ENCODE measurements at regions not wholly inside any gene's neighbourhood (a gene's known extent, or its start where the extent isn't known, plus 50 kb on each side); places are given as distances from the start of the nearest gene placed in this dataset.

DNA sequence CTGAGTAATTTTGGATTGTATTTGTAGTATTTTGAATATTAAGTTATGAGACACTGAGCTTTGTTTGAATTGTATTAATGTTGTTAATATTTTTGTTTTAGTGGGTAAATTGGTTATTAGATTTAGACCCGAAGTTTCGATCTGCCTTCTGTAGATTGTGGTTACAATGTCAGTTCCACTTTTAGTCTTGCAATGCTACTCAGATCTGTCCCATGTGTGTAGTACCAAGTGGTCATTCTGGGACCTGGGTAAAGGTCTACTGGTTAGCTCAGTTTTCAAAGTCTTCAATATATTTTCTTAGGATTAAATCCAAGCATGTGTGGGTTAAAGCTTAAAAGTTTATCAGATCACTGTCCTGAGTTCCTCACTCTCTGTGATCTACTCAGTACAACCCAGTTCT is 346.5 kb upstream of the PROX1 start:
- no peaks in the 10 kb centered on the region for H3K9me3 ChIP-seq (ENCODE audit: control insufficient read depth, low read depth, low read length)
- H3K9me1 ChIP-seq (ENCODE audit: control insufficient read depth, extremely low read depth, insufficient read depth, low read length), result no peaks in the 10 kb centered on the region
- no peak for DNase-seq (ENCODE audit: low read depth, low spot score)
- dilution Hi-C loops (cut with MboI; ENCODE audit: extremely low pct_ligation_motif_present, low sequenced_read_pairs), result no loop called here
- H3K4me2 ChIP-seq (ENCODE audit: control insufficient read depth, extremely low read depth, insufficient read depth, low read depth, low read length), result no peak overlapping the region
- H2AFZ ChIP-seq (ENCODE audit: control insufficient read depth, low read length), result no peak overlapping the region
- no peak for FAIRE-seq
- no peak overlapping the region for H3K27ac ChIP-seq (ENCODE audit: control insufficient read depth, insufficient read depth, low read length)
- TF ChIP-seq, protein P1, sequence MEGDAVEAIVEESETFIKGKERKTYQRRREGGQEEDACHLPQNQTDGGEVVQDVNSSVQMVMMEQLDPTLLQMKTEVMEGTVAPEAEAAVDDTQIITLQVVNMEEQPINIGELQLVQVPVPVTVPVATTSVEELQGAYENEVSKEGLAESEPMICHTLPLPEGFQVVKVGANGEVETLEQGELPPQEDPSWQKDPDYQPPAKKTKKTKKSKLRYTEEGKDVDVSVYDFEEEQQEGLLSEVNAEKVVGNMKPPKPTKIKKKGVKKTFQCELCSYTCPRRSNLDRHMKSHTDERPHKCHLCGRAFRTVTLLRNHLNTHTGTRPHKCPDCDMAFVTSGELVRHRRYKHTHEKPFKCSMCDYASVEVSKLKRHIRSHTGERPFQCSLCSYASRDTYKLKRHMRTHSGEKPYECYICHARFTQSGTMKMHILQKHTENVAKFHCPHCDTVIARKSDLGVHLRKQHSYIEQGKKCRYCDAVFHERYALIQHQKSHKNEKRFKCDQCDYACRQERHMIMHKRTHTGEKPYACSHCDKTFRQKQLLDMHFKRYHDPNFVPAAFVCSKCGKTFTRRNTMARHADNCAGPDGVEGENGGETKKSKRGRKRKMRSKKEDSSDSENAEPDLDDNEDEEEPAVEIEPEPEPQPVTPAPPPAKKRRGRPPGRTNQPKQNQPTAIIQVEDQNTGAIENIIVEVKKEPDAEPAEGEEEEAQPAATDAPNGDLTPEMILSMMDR (optimal IDR thresholded peaks at IDR 0.05 in 1 of 3, IDR thresholded peaks at IDR 0.05 in 1 of 3, conservative IDR thresholded peaks at IDR 0.05 in 1 of 3; ENCODE audit: extremely low read depth in 1 of 3, insufficient read depth in 2 of 3, low read length in 3 of 3), result no peak
- no peak for TF ChIP-seq EZH2 (IDR thresholded peaks at IDR 0.05; ENCODE audit: low read length)
- no peaks in the 10 kb centered on the region for H4K20me1 ChIP-seq (ENCODE audit: control insufficient read depth, extremely low read depth, insufficient read depth, low read length)
- H3K79me2 ChIP-seq (ENCODE audit: control insufficient read depth, insufficient read depth, low read length), result no peaks in the 10 kb centered on the region
- H3K36me3 ChIP-seq (ENCODE audit: control insufficient read depth in 2 of 2, extremely low read depth in 1 of 2, insufficient read depth in 2 of 2, low read length in 2 of 2), result no peaks in the 10 kb centered on the region
- H3K4me1 ChIP-seq (ENCODE audit: control insufficient read depth, extremely low read depth, insufficient read depth, low read length), result no peaks in the 10 kb centered on the region
- no peaks in the 10 kb centered on the region for H3K27me3 ChIP-seq (ENCODE audit: control insufficient read depth, extremely low read depth, insufficient read depth, low read length)
- no peak overlapping the region for H3K4me3 ChIP-seq (ENCODE audit: control insufficient read depth in 2 of 3, extremely low read depth in 1 of 3, insufficient read depth in 2 of 3, low read depth in 1 of 3, low read length in 3 of 3)
- H3K9ac ChIP-seq (ENCODE audit: control insufficient read depth, extremely low read depth, insufficient read depth, low read length), result no peak overlapping the region

DNA sequence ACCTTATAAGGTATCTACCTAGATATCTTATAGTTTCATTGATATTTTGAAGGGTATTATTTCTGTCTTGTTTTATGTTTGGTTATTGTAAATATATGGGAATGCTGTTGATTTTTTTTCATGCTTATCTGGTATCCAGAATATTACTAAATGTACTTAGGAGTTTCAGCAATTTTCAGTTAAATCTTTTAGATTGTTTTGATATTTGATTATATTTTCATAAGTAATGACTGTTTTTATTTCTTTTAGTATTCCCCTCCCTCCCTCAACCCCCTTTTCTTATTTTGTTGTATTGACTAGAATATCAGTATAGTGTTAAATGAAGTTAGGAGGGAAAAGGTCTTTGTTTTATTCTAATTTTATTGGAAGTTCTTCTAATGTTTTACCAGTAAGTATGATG is 344.4 kb upstream of the PROX1 start:
- no peaks in the 10 kb centered on the region for H3K9me3 ChIP-seq (ENCODE audit: control insufficient read depth, low read depth, low read length)
- H3K4me3 ChIP-seq (ENCODE audit: control insufficient read depth in 2 of 3, extremely low read depth in 1 of 3, insufficient read depth in 2 of 3, low read depth in 1 of 3, low read length in 3 of 3), result no peak overlapping the region
- dilution Hi-C loops (cut with MboI; ENCODE audit: extremely low pct_ligation_motif_present, low sequenced_read_pairs), result no loop called here
- no peaks in the 10 kb centered on the region for H3K9me1 ChIP-seq (ENCODE audit: control insufficient read depth, extremely low read depth, insufficient read depth, low read length)
- no peak overlapping the region for H2AFZ ChIP-seq (ENCODE audit: control insufficient read depth, low read length)
- H4K20me1 ChIP-seq (ENCODE audit: control insufficient read depth, extremely low read depth, insufficient read depth, low read length), result no peaks in the 10 kb centered on the region
- H3K36me3 ChIP-seq (ENCODE audit: control insufficient read depth in 2 of 2, extremely low read depth in 1 of 2, insufficient read depth in 2 of 2, low read length in 2 of 2), result no peaks in the 10 kb centered on the region
- no peak overlapping the region for H3K9ac ChIP-seq (ENCODE audit: control insufficient read depth, extremely low read depth, insufficient read depth, low read length)
- DNase-seq (ENCODE audit: low read depth, low spot score) (no peak), FAIRE-seq (no peak)
- TF ChIP-seq, protein P1 (optimal IDR thresholded peaks at IDR 0.05 in 1 of 3, IDR thresholded peaks at IDR 0.05 in 1 of 3, conservative IDR thresholded peaks at IDR 0.05 in 1 of 3; ENCODE audit: extremely low read depth in 1 of 3, insufficient read depth in 2 of 3, low read length in 3 of 3), result no peak
- no peak for TF ChIP-seq EZH2 (IDR thresholded peaks at IDR 0.05; ENCODE audit: low read length)
- H3K27ac ChIP-seq (ENCODE audit: control insufficient read depth, insufficient read depth, low read length), result no peak overlapping the region
- no peak overlapping the region for H3K4me2 ChIP-seq (ENCODE audit: control insufficient read depth, extremely low read depth, insufficient read depth, low read depth, low read length)
- no peaks in the 10 kb centered on the region for H3K79me2 ChIP-seq (ENCODE audit: control insufficient read depth, insufficient read depth, low read length)
- H3K27me3 ChIP-seq (ENCODE audit: control insufficient read depth, extremely low read depth, insufficient read depth, low read length), result no peaks in the 10 kb centered on the region
- no peaks in the 10 kb centered on the region for H3K4me1 ChIP-seq (ENCODE audit: control insufficient read depth, extremely low read depth, insufficient read depth, low read length)
